HUES6 (cell line): ENCODE measurements at regions not wholly inside any gene's neighbourhood (a gene's known extent, or its start where the extent isn't known, plus 50 kb on each side); places are given as distances from the start of the nearest gene placed in this dataset.

Experiments used
- H3K27ac ChIP-seq: 2 replicates; pipeline ENCODE4 v1.7.0; 2013; ENCODE audit warnings: low read depth, mild to moderate bottlenecking, low read length, inconsistent platforms
- H3K27me3 ChIP-seq: 2 replicates; pipeline ENCODE4 v1.6.1; 2013; ENCODE audit warnings: low read length; ENCODE audit not compliant: control insufficient read depth, insufficient read depth
- H3K36me3 ChIP-seq: 2 replicates; pipeline ENCODE4 v1.6.1; 2013; ENCODE audit warnings: low read length; ENCODE audit not compliant: control insufficient read depth, insufficient read depth
- H3K4me1 ChIP-seq: 2 replicates; pipeline ENCODE4 v1.6.1; 2013; ENCODE audit warnings: low read length; ENCODE audit not compliant: control insufficient read depth, insufficient read depth
- H3K4me3 ChIP-seq: 2 replicates; pipeline ENCODE4 v1.5.1; 2013; ENCODE audit warnings: low read depth, low read length
- H3K9ac ChIP-seq: one replicate; pipeline ENCODE4 v1.6.1; 2013; ENCODE audit warnings: mild to moderate bottlenecking, low read length
- H3K9me3 ChIP-seq: 2 replicates; pipeline ENCODE4 v1.6.1; 2013; ENCODE audit warnings: low read depth, low read length; ENCODE audit not compliant: control insufficient read depth, insufficient read depth

DNA sequence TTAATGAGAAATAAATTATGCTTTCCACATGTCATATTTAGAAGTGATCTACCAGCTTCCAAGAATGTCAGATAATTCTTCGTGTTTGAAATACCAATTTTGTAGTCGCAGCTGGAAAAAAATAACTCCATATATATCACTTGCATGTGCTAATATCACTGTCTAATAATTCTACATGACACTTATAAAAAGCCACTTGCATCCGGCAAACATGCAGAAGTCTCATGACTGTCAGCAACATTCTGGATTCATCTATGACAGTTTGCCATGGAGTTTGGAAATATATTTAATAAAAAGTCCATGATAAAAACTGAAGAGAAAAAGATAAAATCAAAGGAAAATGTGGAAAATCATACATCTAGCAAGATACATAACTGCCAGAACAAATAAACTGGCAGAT lies 1784.4 kb downstream of the SUCLG1 start:
- Histone ChIP-seq H3K36me3 (no peaks in the 10 kb centered on the region), H3K4me1 (no peaks in the 10 kb centered on the region), H3K4me3 (no peak overlapping the region), H3K9ac (no peak overlapping the region), H3K9me3 (no peaks in the 10 kb centered on the region), H3K27ac (no peak overlapping the region), H3K27me3 (no peaks in the 10 kb centered on the region)

DNA sequence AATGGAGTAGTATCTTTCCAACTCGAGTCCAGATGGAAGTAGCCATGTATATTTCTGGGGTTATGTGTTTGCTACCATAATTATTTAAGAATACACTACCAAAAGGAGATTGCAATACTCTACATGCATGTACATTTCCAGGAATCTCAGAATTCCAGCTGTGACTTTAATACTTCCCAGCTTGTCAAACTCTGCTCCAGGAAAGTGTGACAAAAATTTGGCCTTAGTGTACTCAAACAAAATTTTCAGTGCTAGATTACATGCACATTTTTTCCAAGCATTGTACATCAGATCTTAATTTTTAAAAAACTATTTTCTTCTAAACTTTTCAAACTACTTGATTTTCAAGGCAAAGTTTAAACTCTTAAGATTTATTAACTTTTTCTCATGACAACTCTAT lies 1791.6 kb downstream of the SUCLG1 start:
- H3K4me3 ChIP-seq = no peak overlapping the region
- H3K36me3 ChIP-seq = no peaks in the 10 kb centered on the region
- H3K4me1 ChIP-seq = no peaks in the 10 kb centered on the region
- H3K27me3 ChIP-seq = no peaks in the 10 kb centered on the region
- H3K9me3 ChIP-seq = no peaks in the 10 kb centered on the region
- no peak overlapping the region for H3K9ac ChIP-seq
- H3K27ac ChIP-seq = no peak overlapping the region

DNA sequence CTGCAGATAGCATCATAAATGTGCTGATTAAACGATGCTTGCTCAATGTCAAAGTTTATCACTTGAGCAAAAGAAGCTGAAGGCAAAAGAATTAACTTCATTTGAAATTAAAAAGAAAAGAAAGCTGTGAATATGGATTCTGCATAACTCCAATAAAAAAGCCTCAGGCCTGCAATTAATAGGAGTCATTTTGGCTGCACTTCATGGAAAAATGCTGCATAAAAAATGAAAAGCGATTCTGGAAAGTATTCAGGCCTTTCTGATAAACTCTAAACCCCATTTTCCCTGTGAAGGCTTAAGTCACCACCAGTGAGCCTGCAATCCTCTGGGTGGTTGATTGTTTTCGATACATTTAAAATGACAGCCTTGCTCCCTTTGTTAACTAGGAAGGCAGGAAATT lies 1793.4 kb downstream of the SUCLG1 start:
- Histone ChIP-seq H3K9ac (no peak overlapping the region), H3K4me1 (no peaks in the 10 kb centered on the region), H3K27me3 (no peaks in the 10 kb centered on the region), H3K36me3 (no peaks in the 10 kb centered on the region), H3K27ac (no peak overlapping the region), H3K9me3 (no peaks in the 10 kb centered on the region), H3K4me3 (no peak overlapping the region)

DNA sequence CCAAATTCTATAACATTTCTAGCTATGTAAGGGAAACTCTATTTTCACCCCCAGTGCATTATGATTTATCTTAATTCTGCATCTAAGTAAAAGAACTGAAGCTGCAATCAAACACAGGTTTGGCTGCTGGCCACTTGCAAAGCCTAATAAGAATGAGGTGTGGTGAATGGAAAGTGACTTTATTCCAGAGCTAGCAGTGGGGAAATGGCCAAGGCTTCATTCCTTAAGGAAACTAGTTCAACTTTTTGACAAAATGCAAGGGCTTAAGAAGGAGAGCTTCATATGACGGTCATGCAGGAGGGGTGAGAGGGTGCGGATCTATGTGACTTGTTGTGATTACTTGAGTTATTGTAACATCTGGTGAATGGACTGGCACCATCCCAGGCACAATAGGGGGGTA lies 1802.0 kb downstream of the SUCLG1 start:
- H3K4me1 ChIP-seq = no peaks in the 10 kb centered on the region
- H3K9me3 ChIP-seq = no peaks in the 10 kb centered on the region
- no peak overlapping the region for H3K9ac ChIP-seq
- H3K36me3 ChIP-seq = no peaks in the 10 kb centered on the region
- no peaks in the 10 kb centered on the region for H3K27me3 ChIP-seq
- no peak overlapping the region for H3K4me3 ChIP-seq
- H3K27ac ChIP-seq = no peak overlapping the region

DNA sequence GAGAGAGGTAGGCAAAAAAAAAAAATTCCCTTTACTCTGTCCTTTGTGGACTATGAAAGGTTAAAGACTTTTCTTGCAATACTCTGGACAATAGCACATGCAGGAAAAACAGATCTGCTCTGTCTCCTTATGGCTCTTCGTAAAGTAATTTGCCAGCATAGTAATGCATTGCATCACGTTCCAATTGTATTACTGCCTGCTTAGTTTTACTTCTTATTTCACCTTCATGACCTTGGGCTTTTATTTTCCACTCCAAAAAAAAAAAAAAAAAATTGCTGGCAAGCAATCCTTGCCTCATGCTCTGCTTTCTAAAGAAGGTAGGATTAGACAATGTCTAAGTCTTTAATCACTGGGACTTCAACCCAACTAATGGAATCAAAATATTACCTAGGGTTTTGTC lies 1802.7 kb downstream of the SUCLG1 start:
- no peak overlapping the region for H3K27ac ChIP-seq
- H3K4me1 ChIP-seq = no peaks in the 10 kb centered on the region
- H3K27me3 ChIP-seq = no peaks in the 10 kb centered on the region
- no peak overlapping the region for H3K4me3 ChIP-seq
- H3K9me3 ChIP-seq = no peaks in the 10 kb centered on the region
- H3K36me3 ChIP-seq = no peaks in the 10 kb centered on the region
- H3K9ac ChIP-seq = no peak overlapping the region

DNA sequence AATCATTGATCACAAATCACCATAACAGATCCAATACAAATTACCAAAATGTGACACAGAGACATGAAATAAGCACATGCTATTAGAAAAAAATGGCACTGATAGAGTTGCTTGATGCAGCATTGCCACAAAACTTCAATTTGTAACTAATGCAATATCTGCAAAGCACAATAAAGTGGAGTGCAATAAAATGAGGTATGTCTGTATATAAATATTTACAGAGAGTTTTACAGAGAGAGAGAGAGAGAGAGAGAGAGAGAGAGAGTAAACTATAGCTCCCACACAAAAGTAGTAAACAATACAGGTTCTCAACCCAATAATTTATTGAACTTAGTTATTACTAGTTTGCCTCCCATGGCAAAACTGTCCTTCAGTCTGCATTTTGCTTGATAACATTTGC lies 1807.0 kb downstream of the SUCLG1 start:
- Histone ChIP-seq H3K27ac (no peak overlapping the region), H3K27me3 (no peaks in the 10 kb centered on the region), H3K4me3 (no peak overlapping the region), H3K4me1 (no peaks in the 10 kb centered on the region), H3K9me3 (peaks cover 5% of the 10 kb centered on the region), H3K9ac (no peak overlapping the region), H3K36me3 (no peaks in the 10 kb centered on the region)

DNA sequence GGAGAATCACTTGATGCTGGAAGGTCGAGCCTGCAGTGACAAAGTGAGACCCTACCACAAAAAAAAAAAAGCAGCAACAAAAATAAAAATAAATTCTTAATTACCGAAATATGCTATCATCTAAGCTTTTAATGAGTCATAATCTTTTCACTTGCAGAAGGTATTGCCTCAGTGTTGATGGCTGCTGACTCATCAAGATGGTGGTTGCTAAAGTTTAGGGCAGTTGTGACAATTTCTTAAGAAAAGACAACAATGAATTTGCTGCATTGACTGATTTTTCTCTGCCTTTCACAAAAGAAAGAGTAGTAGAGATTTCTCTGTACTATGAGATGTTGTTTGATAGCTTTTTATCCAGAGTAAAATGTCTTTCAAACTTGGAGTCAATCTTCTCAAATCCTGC lies 1809.0 kb downstream of the SUCLG1 start:
- H3K27me3 ChIP-seq = no peaks in the 10 kb centered on the region
- no peaks in the 10 kb centered on the region for H3K36me3 ChIP-seq
- no peak overlapping the region for H3K4me3 ChIP-seq
- no peaks in the 10 kb centered on the region for H3K4me1 ChIP-seq
- peaks cover 5% of the 10 kb centered on the region for H3K9me3 ChIP-seq
- no peak overlapping the region for H3K9ac ChIP-seq
- no peak overlapping the region for H3K27ac ChIP-seq

DNA sequence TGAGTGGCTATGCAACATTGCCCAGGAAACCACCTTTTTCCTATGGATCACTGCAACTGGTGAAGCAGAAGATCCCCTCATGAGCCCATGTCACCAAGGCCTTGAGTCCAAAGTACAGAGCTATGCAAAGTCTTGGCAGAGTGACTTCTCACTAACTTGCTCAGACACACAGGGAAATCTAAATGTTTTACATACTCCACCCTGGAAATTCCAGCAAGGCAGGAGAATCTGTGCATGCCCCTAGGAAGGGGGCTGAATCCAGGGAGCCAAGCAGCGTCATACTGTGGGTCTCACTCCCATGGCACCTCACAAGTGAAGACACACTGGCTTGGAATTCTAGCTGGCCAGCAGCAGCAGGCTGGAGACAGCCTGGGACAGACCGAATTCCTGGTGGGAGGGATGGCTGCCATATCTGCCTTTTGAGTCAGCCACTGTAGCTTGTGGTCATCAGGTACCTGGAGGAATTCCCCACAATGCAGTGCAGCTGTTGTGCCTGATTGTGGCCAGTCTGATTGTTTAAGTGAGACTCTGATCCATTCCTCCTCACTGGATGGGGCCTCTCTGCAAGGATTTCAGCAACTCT lies 1817.4 kb downstream of the SUCLG1 start:
- no peak overlapping the region for H3K27ac ChIP-seq
- no peaks in the 10 kb centered on the region for H3K4me1 ChIP-seq
- H3K9ac ChIP-seq = no peak overlapping the region
- H3K4me3 ChIP-seq = no peak overlapping the region
- no peaks in the 10 kb centered on the region for H3K36me3 ChIP-seq
- H3K9me3 ChIP-seq = peaks cover 33% of the 10 kb centered on the region
- H3K27me3 ChIP-seq = no peaks in the 10 kb centered on the region

DNA sequence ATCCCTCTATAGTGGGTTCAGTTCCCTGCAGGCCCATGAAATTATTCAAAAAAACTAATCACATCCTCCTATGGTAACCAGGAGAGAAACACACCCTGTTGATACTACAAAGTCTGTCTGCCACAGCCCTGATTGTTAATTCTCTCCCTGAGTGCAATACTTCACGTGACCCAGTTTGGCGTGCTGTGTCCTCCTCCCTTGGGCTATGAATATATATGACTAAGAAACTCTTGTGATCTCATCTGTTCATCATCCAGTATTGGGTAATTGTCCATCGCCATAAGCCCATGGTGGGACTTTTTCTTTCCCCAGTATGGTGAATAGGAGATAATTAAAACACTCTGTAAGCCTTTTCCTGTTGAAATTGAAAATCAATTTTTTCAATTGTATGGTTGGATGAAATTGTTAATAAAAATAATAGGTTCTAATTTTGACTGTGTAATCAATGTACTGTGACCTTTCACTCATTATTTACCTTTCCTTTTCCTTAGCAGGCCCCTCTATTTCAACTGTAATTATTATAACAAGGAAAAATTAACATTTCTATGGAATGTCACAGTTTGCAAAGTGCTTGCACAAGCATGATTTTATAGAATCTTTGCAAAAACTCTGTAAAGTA lies 1822.6 kb downstream of the SUCLG1 start:
- Histone ChIP-seq H3K4me1 (no peaks in the 10 kb centered on the region), H3K9ac (no peak overlapping the region), H3K27ac (no peak overlapping the region), H3K4me3 (no peak overlapping the region), H3K27me3 (no peaks in the 10 kb centered on the region), H3K36me3 (no peaks in the 10 kb centered on the region), H3K9me3 (peaks cover 26% of the 10 kb centered on the region)

DNA sequence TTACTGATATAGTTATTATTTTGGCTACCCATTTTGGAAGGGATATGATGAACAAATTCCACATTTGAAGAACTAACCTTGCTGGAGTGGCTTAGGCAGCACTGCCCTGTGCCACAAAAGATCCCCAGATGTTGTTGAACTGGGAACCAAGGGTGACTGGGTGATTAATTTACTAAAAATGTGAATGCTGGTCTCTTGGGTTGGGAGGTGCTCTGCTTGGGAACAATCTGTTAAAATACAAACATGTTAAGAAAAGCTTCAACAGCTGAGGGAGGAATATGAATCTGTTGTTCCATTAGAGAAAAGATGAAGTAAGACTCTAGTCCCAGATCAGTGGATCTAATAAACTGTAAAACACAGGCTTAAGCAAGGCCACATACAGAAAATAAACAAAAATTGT lies 1860.1 kb downstream of the SUCLG1 start:
- Histone ChIP-seq H3K36me3 (no peaks in the 10 kb centered on the region), H3K4me3 (no peak overlapping the region), H3K9me3 (no peaks in the 10 kb centered on the region), H3K27me3 (no peaks in the 10 kb centered on the region), H3K4me1 (0 out of 2 replicates have a peak, but pooled peaks cover 6% of the 10 kb centered on the region), H3K9ac (no peak overlapping the region), H3K27ac (no peak overlapping the region)

DNA sequence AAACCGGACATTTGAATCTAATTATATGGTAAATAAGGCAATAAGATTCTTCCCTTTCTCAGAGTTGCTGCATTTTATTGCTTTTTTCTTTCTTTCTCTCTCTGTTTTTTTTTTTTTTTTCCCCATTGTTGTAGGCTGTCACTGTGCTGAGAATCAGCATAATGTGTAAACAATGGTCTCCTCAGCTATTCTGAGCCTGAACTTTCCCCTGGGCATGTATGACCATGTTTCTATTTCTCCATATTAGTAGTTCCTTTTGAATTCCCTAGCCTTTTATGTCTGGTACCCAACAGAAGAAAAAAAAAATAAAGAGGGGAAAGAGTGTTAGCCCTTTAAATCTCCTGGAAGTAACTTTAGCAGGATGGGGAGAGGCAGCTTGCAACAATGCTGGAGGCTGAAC lies 1862.5 kb downstream of the SUCLG1 start:
- no peak overlapping the region for H3K27ac ChIP-seq
- peaks cover 10% of the 10 kb centered on the region; the same call in 1 of the 2 replicates for H3K4me1 ChIP-seq
- no peaks in the 10 kb centered on the region for H3K9me3 ChIP-seq
- no peak overlapping the region for H3K9ac ChIP-seq
- no peaks in the 10 kb centered on the region for H3K27me3 ChIP-seq
- H3K4me3 ChIP-seq = no peak overlapping the region
- H3K36me3 ChIP-seq = no peaks in the 10 kb centered on the region
